SU-DHL-6 (cell line): ENCODE measurements at regions not wholly inside any gene's neighbourhood (a gene's known extent, or its start where the extent isn't known, plus 50 kb on each side); places are given as distances from the start of the nearest gene placed in this dataset.

Source experiments
- H2AFZ ChIP-seq: fragments of 200-600 bp; sonication (generic); 2 replicates; pipeline ENCODE4 v1.6.1; 2014; ENCODE audit warnings: low read depth, mild to moderate bottlenecking, moderate library complexity, mixed read lengths, antibody characterized with exemption, low read length; ENCODE audit not compliant: severe bottlenecking
- H3F3A ChIP-seq: fragments of 200-600 bp; shearing (Covaris generic); 2 replicates; pipeline ENCODE4 v1.6.0; 2016; ENCODE audit warnings: antibody characterized with exemption, mild to moderate bottlenecking; ENCODE audit not compliant: insufficient read depth
- H3K27ac ChIP-seq: fragments of 200-600 bp; sonication (generic); 2 replicates; pipeline ENCODE4 v1.5.1; 2016; ENCODE audit warnings: low read depth, mild to moderate bottlenecking, low read length, moderate library complexity, mixed read lengths
- H3K27me3 ChIP-seq: fragments of 200-600 bp; sonication (generic), shearing (Covaris generic); 2 replicates; pipeline ENCODE4 v1.6.0; 2014; ENCODE audit warnings: mild to moderate bottlenecking, low read length
- H3K36me3 ChIP-seq: fragments of 200-600 bp; sonication (generic); 2 replicates; pipeline ENCODE4 v1.6.1; 2014; ENCODE audit warnings: mild to moderate bottlenecking, low read length, mixed read lengths
- H3K4me2 ChIP-seq: fragments of 300-600, 200-600 bp; shearing (Covaris generic), sonication (generic); 2 replicates; pipeline ENCODE4 v1.6.0; 2014; ENCODE audit warnings: low read length, low read depth, mild to moderate bottlenecking; ENCODE audit not compliant: poor library complexity, severe bottlenecking
- H3K4me3 ChIP-seq: fragments of 200-600 bp; sonication (generic); 2 replicates; pipeline ENCODE4 v1.5.1; 2014; ENCODE audit warnings: antibody characterized with exemption, low read length, mild to moderate bottlenecking, mixed read lengths; ENCODE audit not compliant: insufficient read depth, poor library complexity, severe bottlenecking
- H3K79me2 ChIP-seq: fragments of 200-600 bp; sonication (generic); 2 replicates; pipeline ENCODE4 v1.6.1; 2014; ENCODE audit warnings: mild to moderate bottlenecking, low read length, moderate library complexity; ENCODE audit not compliant: insufficient read depth
- H3K9ac ChIP-seq: fragments of 200-600 bp; sonication (generic); 2 replicates; pipeline ENCODE4 v1.7.0; 2014; ENCODE audit warnings: mild to moderate bottlenecking, low read length
- H3K9me2 ChIP-seq: fragments of 200-600 bp; sonication (generic); replicated peaks from 2 replicates; pipeline ENCODE4 v1.6.1; 2014; ENCODE audit warnings: low read length; ENCODE audit not compliant: insufficient read depth
- H3K9me3 ChIP-seq: fragments of 200-600 bp; sonication (generic); 2 replicates; pipeline ENCODE4 v1.6.1; 2014; ENCODE audit warnings: low read length, mixed read lengths; ENCODE audit not compliant: insufficient read depth
- H4K20me1 ChIP-seq: fragments of 200-600 bp; sonication (generic); 2 replicates; pipeline ENCODE4 v1.6.1; 2014; ENCODE audit warnings: low read depth, mild to moderate bottlenecking, antibody characterized with exemption, low read length, moderate library complexity, mixed read lengths
- CTCF ChIP-seq: fragments of 200-600 bp; sonication (generic); IDR thresholded peaks from one replicate; pipeline ENCODE4 v1.5.1; 2017; ENCODE audit warnings: antibody characterized with exemption, mild to moderate bottlenecking, low read length, moderate library complexity; ENCODE audit not compliant: insufficient read depth, poor library complexity, severe bottlenecking
- EZH2phosphoT487 ChIP-seq: fragments of 200-600 bp; sonication (generic), shearing (Covaris generic); conservative IDR thresholded peaks from 2 replicates; pipeline ENCODE4 v1.6.1; 2018; ENCODE audit warnings: mild to moderate bottlenecking, antibody characterized with exemption, low read length, moderate library complexity, mixed read lengths

GRCh38 chr15:79171320-79172031 lies 80.9 kb upstream of the RASGRF1 start:
- Histone ChIP-seq H4K20me1 (no peaks in the 10 kb centered on the region), H3K9me3 (no peaks in the 10 kb centered on the region), H3K27me3 (no peaks in the 10 kb centered on the region), H3K36me3 (no peaks in the 10 kb centered on the region), H3K27ac (no peak overlapping the region), H3F3A (no peaks in the 10 kb centered on the region), H3K9me2 (no peaks in the 10 kb centered on the region), H3K4me3 (no peak overlapping the region), H3K4me2 (no peak overlapping the region), H3K79me2 (no peaks in the 10 kb centered on the region), H2AFZ (no peak overlapping the region), H3K9ac (no peak overlapping the region)
- TF ChIP-seq CTCF (no peak), EZH2phosphoT487 (no peak)

GRCh38 chr15:79170256-79170664 lies 79.7 kb upstream of the RASGRF1 start:
- Histone ChIP-seq H3K9me3 (no peaks in the 10 kb centered on the region), H3K9ac (no peak overlapping the region), H3K4me3 (no peak overlapping the region), H3K27me3 (no peaks in the 10 kb centered on the region), H3K36me3 (no peaks in the 10 kb centered on the region), H4K20me1 (no peaks in the 10 kb centered on the region), H3K79me2 (no peaks in the 10 kb centered on the region), H2AFZ (no peak overlapping the region), H3K4me2 (no peak overlapping the region), H3F3A (no peaks in the 10 kb centered on the region), H3K27ac (no peak overlapping the region), H3K9me2 (no peaks in the 10 kb centered on the region)
- no peak for TF ChIP-seq CTCF

DNA sequence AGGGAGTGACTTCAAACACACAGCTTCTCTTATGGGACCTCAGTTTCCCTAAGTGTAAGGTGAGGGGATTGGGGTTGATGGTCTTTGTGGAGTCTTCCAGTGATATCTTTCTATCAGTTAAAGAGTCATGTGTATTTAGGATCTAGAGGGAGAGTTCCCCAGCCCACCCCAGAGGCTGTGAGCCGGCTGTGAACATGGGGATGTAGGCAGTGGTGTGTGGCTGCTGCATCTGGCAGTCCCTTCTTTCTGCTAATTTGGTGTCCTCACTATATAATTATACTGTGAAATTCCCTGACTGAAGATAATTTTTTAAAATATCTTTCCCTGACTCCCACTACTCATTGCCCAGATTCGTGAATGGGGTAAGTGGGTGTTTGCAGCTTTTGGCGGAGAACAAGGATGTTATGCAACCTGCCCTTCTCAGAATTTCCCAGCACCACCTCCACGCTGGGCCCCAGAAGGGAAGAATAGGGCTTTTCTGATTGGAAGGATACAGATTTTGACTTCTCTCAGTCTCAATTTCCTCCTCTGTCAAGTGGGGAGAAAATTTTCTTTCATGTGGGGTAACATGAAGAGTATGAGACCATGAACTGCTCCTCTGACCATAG lies 79.0 kb upstream of the RASGRF1 start:
- Histone ChIP-seq H3K27me3 (no peaks in the 10 kb centered on the region), H3K4me3 (no peak overlapping the region), H4K20me1 (no peaks in the 10 kb centered on the region), H3K36me3 (no peaks in the 10 kb centered on the region), H3K9me3 (no peaks in the 10 kb centered on the region), H2AFZ (no peak overlapping the region), H3K4me2 (no peak overlapping the region), H3F3A (no peaks in the 10 kb centered on the region), H3K9me2 (no peaks in the 10 kb centered on the region), H3K9ac (no peak overlapping the region), H3K79me2 (no peaks in the 10 kb centered on the region), H3K27ac (no peak overlapping the region)
- TF ChIP-seq CTCF (no peak), EZH2phosphoT487 (no peak)
